Sciatic nerve (tissue), 2 donors: ENCODE measurements at regions not wholly inside any gene's neighbourhood (a gene's known extent, or its start where the extent isn't known, plus 50 kb on each side); places are given as distances from the start of the nearest gene placed in this dataset.
"Not testable (repeated sequence)": the region's sequence is repeated elsewhere in the genome, so short reads cannot be mapped to it uniquely, and the experiment has no call there.

Experiments used
- ATAC-seq: fragments of 200-7000 bp; cut with Tn5 transposase; one replicate; pipeline ENCODE4 v1.9.1; 2020; ENCODE audit warnings: mild to moderate bottlenecking, moderate library complexity
- DNase-seq: peaks from one replicate; pipeline ENCODE4 v3.0.0-alpha.2; 2020; ENCODE audit warnings: low spot score
- intact Hi-C: fragments of 100-400 bp; cut with DNase I; formaldehyde crosslinking; loops from one replicate; pipeline ENCODE4 v1.14.2; 2022
- donor health status: DM: no; HTN: no; CAD: no.
- donor health status: DM: no; HTN: no; CAD: no.

DNA sequence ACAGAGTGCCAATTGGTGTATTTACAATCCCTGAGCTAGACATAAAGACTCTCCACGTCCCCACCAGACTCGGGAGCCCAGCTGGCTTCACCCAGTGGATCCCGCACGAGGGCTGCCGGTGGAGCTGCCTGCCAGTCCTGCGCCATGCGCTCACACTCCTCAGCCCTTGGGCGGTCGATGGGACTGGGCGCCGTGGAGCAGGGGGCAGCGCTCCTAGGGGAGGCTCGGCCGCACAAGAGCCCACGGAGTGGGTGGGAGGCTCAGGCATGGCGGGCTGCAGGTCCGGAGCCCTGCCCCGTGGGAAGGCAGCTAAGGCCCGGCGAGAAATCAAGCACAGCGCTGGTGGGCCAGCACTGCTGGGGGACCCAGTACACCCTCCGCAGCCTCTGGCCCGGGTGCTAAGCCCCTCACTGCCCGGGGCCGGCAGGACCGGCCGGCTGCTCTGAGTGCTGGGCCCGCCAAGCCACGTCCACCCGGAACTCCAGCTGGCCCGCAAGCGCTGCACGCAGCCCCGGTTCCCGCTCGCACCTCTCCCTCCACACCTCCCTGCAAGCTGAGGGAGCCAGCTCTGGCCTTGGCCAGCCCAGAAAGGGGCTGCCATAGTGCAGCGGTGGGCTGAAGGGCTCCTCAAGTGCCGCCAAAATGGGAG, 759.4 kb downstream of the BRINP3 start:
- ATAC-seq, DNase-seq, intact Hi-C loops: not testable (repeated sequence)

DNA sequence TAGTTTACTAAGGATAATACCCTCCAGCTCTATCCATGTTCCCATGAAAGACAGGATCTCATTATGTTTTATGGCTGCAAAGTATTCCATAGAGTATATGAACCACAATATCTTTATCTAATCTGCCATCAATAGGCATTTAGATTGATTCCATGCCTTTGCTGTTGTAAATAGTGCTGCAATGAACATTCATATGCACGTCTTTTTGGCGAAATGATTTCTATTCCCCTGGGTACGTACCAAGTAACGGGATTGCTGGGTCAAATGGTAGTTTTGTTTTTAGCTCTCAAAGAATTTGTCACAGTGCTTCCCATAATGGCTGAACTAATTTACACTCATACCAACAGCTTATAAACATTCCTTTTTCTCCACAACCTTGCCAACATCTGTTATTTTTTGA, 750.9 kb downstream of the BRINP3 start:
- ATAC-seq (no peak), DNase-seq (no peak)
- intact Hi-C loops = no loop called here

DNA sequence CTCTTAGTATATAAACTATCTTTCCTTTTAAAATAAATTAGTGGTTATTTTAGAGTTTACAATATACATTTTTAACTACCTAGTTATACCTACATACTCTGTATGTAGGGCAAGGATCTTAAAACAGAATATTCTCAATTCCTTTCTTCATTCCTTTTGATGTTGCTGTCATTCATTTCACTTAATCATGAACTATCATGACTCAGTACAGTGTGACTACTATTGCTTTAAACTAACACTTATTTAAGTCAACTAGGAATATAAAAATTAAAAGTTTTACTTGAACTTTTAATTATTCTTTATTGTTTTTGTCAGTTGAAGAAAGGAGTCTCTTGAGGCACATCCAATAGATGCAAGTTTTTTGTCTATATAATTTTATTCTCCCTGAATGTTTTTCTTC, 726.4 kb downstream of the BRINP3 start:
- intact Hi-C loops = no loop called here
- ATAC-seq (no peak), DNase-seq (no peak)

- DNase-seq = no peak
- ATAC-seq = no peak
- intact Hi-C loops = no loop called here
These were observed 725.1 kb downstream of the BRINP3 start for GRCh38 chr1:189752461-189752995.

DNA sequence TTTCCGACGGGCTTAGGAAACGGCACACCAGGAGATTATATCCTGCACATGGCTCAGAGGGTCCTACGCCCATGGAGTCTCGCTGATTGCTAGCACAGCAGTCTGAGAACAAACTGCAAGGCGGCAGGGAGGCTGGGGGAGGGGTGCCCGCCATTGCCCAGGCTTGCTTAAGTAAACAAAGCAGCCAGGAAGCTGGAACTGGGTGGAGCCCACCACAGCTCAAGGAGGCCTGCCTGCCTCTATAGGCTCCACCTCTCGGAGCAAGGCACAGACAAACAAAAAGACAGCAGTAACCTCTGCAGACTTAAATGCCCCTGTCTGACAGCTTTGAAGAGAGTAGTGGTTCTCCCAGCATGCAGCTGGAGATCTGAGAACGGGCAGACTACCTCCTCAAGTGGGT, 722.6 kb downstream of the BRINP3 start:
- ATAC-seq, intact Hi-C loops, DNase-seq: not testable (repeated sequence)

- intact Hi-C loops = no loop called here
- DNase-seq = no peak
These were observed 713.0 kb downstream of the BRINP3 start for GRCh38 chr1:189764391-189765320.

DNA sequence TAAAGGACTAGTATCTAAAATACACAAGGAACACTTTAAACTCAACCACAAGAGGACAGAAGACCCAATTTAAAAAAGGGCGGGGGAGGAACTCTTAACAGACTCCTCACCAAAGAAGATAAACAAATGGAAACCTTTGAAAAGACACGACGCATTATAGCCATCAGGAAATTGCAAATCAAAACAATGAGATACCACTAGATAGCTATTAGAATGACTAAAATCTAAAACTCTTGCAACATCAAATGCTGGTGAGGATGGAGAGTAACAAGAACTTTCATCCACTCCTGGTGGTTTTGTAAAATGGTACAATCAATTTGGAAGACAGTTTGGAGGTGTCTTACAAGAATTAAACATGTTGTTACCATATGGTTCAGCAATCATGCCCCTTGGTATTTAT, 708.2 kb downstream of the BRINP3 start:
- intact Hi-C loops = no loop called here
- DNase-seq = no peak
- no peak for ATAC-seq

More at GRCh38 chr1:189764391-189765320, 713.0 kb downstream of the BRINP3 start:
- ATAC-seq = no peak

- intact Hi-C loops = no loop called here
- ATAC-seq (no peak), DNase-seq (no peak)
These were observed 702.9 kb downstream of the BRINP3 start for GRCh38 chr1:189774721-189775287.

- ATAC-seq = no peak
These were observed 702.3 kb downstream of the BRINP3 start for GRCh38 chr1:189775343-189775742.

GRCh38 chr1:189779034-189779433, 698.6 kb downstream of the BRINP3 start:
- intact Hi-C loops = no loop called here
- no peak for DNase-seq
- ATAC-seq = no peak

More at GRCh38 chr1:189775343-189775742, 702.3 kb downstream of the BRINP3 start:
- no peak for DNase-seq
- intact Hi-C loops = no loop called here

DNA sequence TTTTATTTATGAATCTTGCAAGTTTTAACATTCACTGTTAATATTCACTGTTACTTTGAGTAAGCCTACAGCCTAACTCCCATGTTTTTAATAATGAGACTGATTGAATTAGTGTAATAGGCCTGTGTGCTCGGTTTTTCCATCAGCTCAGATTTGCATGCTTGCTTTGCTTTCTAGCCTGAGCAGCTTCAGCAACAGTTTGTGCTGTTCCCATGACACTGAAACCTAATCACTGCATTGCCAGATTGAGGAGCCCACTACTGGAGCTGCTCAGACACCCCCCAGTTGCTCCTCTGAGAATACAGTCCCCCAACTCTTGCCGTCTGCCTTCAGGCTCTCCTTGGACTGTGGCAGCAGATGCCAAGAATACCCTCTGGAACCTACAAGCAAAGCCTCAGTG, 695.4 kb downstream of the BRINP3 start:
- intact Hi-C loops = no loop called here
- ATAC-seq = no peak
- DNase-seq = no peak

- DNase-seq (no peak), ATAC-seq (no peak)
- intact Hi-C loops = no loop called here
These were observed 694.2 kb downstream of the BRINP3 start for GRCh38 chr1:189783456-189783855.

- ATAC-seq = no peak
- no peak for DNase-seq
- intact Hi-C loops = no loop called here
These were observed 690.9 kb downstream of the BRINP3 start for GRCh38 chr1:189786761-189787160.

DNA sequence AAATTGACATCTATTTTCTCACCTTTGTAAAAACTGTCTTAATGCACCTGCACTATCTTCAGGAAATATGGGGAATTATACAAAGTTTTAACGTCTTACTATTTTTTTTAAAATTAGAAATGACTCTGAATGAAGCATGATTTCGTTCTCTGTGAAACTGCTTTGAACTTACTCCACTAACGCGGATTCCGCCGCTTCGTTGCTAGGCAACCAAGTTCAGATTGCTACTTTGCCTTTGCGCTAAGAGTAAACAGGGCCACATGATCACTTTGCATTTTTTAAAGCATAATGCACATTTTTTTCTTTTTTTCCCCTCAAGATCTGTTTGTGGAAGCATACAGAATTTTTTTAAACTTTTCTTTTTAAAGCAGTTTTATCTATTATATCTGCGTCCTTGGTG, 690.5 kb downstream of the BRINP3 start:
- DNase-seq (no peak), ATAC-seq (no peak)
- intact Hi-C loops = no loop called here

- intact Hi-C loops = no loop called here
- ATAC-seq (no peak), DNase-seq (no peak)
These were observed 687.3 kb downstream of the BRINP3 start for GRCh38 chr1:189790335-189790734.

- no peak for ATAC-seq
- intact Hi-C loops = no loop called here
- DNase-seq = no peak
These were observed 674.3 kb downstream of the BRINP3 start for GRCh38 chr1:189803364-189803763.

DNA sequence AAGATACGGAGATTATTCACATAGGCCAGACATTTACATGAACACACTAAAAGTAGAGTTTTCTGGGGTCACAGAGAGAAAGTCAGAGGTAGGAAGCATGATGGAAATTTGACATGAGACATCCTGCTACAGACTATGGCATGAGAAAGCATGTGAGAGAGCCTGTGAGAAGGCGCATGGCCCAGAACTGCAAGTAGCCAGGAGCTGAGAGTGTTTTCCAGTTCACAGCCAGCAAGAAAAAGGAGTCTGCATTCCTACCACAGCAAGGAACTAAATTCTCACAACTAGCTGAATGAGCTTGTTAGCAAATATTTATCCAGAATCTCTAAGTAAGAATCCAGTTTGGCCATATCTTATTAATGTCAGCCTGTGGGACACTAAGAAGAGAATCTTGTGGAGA, 673.3 kb downstream of the BRINP3 start:
- ATAC-seq (no peak), DNase-seq (no peak)
- intact Hi-C loops = no loop called here

- DNase-seq (no peak), ATAC-seq (no peak)
- intact Hi-C loops = no loop called here
These were observed 671.9 kb downstream of the BRINP3 start for GRCh38 chr1:189805735-189806134.

GRCh38 chr1:189810639-189811038, 667.0 kb downstream of the BRINP3 start:
- ATAC-seq, DNase-seq, intact Hi-C loops: not testable (repeated sequence)

GRCh38 chr1:189811960-189812359, 665.7 kb downstream of the BRINP3 start:
- intact Hi-C loops = no loop called here

More at GRCh38 chr1:189811960-189812359, 665.7 kb downstream of the BRINP3 start:
- DNase-seq = no peak
- no peak for ATAC-seq
